Karpas-422 (cell line): ENCODE measurements at regions not wholly inside any gene's neighbourhood (a gene's known extent, or its start where the extent isn't known, plus 50 kb on each side); places are given as distances from the start of the nearest gene placed in this dataset.

ENCODE experiments used
- DNase-seq: peaks from one replicate; pipeline ENCODE4 v3.0.0-alpha.2; 2015
- H2AFZ ChIP-seq: fragments of 200-600 bp; sonication (generic); 2 replicates; pipeline ENCODE4 v1.6.1; 2014; ENCODE audit warnings: antibody characterized with exemption, low read length, mixed read lengths
- H3K27ac ChIP-seq: fragments of 200-600 bp; sonication (generic); 2 replicates; pipeline ENCODE4 v1.5.1; 2014; ENCODE audit warnings: mild to moderate bottlenecking, low read length, moderate library complexity
- H3K27me3 ChIP-seq: fragments of 200-600 bp; sonication (generic); 2 replicates; pipeline ENCODE4 v1.6.1; 2014; ENCODE audit warnings: low read length, mixed read lengths
- H3K36me3 ChIP-seq: fragments of 200-600 bp; sonication (generic); 2 replicates; pipeline ENCODE4 v1.6.1; 2014; ENCODE audit warnings: low read length, mixed read lengths; ENCODE audit not compliant: insufficient read depth
- H3K4me1 ChIP-seq: fragments of 200-600 bp; sonication (generic); 2 replicates; pipeline ENCODE4 v1.6.1; 2014; ENCODE audit warnings: mild to moderate bottlenecking, low read length, mixed read lengths
- H3K4me2 ChIP-seq: fragments of 200-600 bp; sonication (generic); 2 replicates; pipeline ENCODE4 v1.6.1; 2014; ENCODE audit warnings: low read length, low read depth, mild to moderate bottlenecking; ENCODE audit not compliant: poor library complexity, severe bottlenecking
- H3K4me3 ChIP-seq: fragments of 200-600 bp; sonication (generic); 2 replicates; pipeline ENCODE4 v1.5.1; 2014; ENCODE audit warnings: mild to moderate bottlenecking, antibody characterized with exemption, low read length, mixed read lengths
- H3K79me2 ChIP-seq: fragments of 200-600 bp; sonication (generic); 2 replicates; pipeline ENCODE4 v1.6.1; 2014; ENCODE audit warnings: mild to moderate bottlenecking, low read length, mixed read lengths
- H3K9ac ChIP-seq: fragments of 200-600 bp; sonication (generic); 2 replicates; pipeline ENCODE4 v1.6.0; 2014; ENCODE audit warnings: low read length
- H3K9me2 ChIP-seq: fragments of 200-600 bp; sonication (generic), shearing (Covaris generic); replicated peaks from 2 replicates; pipeline ENCODE4 v1.6.0; 2014; ENCODE audit warnings: mild to moderate bottlenecking, low read length, moderate library complexity; ENCODE audit not compliant: insufficient read depth
- H3K9me3 ChIP-seq: fragments of 300-700, 200-600 bp; sonication (generic); 2 replicates; pipeline ENCODE4 v1.6.1; 2014; ENCODE audit warnings: low read length, mixed read lengths
- H4K20me1 ChIP-seq: fragments of 200-600 bp; sonication (generic); 2 replicates; pipeline ENCODE4 v1.6.1; 2014; ENCODE audit warnings: mild to moderate bottlenecking, antibody characterized with exemption, low read length, low read depth; ENCODE audit not compliant: insufficient read depth

DNA sequence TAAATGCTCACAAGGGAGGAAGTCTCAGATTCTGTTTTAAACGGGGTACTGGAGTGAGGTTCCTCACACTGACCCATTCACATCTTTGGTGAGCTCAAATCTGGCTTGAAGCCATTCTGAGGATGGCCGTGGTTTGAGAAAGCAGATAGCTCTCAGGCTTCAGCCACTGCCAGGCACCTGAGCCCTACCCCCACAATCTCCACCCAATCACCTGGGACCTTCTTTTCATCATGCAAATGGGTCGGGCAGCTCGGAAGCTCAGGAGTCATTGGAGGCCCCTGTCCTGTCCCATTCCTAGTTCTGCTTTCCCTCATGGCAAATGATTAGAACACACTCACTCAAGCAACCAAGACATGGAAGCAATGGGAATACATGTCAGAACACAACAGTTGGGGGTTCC is 141.4 kb upstream of the ETS2 start:
- DNase-seq: no peak
- H3K9me3 ChIP-seq: no peaks in the 10 kb centered on the region
- H3K79me2 ChIP-seq: no peaks in the 10 kb centered on the region
- no peaks in the 10 kb centered on the region for H4K20me1 ChIP-seq
- H3K4me3 ChIP-seq: no peak overlapping the region
- H3K9me2 ChIP-seq: no peaks in the 10 kb centered on the region
- H3K4me1 ChIP-seq: no peaks in the 10 kb centered on the region
- H3K27ac ChIP-seq: no peak overlapping the region
- no peak overlapping the region for H2AFZ ChIP-seq
- no peak overlapping the region for H3K4me2 ChIP-seq
- no peaks in the 10 kb centered on the region for H3K27me3 ChIP-seq
- no peaks in the 10 kb centered on the region for H3K36me3 ChIP-seq
- H3K9ac ChIP-seq: no peak overlapping the region

DNA sequence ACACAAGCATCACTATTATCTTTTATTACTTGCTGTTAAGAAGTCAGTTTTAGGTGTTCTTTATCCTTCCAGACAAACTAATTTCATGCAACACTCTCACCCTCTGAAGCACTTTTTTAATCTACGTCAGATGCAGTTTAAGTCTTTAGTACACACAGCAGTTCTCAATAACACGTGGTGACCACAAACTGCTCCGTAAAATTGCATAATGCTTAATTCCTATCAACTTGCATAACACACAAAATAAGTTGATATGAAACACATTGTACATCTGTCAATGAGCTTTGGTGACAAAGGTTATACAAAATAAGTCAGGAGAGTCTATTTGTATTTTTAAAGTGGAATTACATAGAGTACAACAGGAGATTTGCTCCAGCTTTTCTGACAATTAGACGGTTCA is 140.9 kb upstream of the ETS2 start:
- no peak overlapping the region for H3K27ac ChIP-seq
- H3K4me1 ChIP-seq: no peaks in the 10 kb centered on the region
- H3K9ac ChIP-seq: no peak overlapping the region
- H2AFZ ChIP-seq: no peak overlapping the region
- no peak overlapping the region for H3K4me3 ChIP-seq
- no peaks in the 10 kb centered on the region for H4K20me1 ChIP-seq
- no peaks in the 10 kb centered on the region for H3K79me2 ChIP-seq
- H3K9me3 ChIP-seq: no peaks in the 10 kb centered on the region
- H3K9me2 ChIP-seq: no peaks in the 10 kb centered on the region
- H3K36me3 ChIP-seq: no peaks in the 10 kb centered on the region
- H3K4me2 ChIP-seq: no peak overlapping the region
- no peaks in the 10 kb centered on the region for H3K27me3 ChIP-seq
- DNase-seq: no peak

DNA sequence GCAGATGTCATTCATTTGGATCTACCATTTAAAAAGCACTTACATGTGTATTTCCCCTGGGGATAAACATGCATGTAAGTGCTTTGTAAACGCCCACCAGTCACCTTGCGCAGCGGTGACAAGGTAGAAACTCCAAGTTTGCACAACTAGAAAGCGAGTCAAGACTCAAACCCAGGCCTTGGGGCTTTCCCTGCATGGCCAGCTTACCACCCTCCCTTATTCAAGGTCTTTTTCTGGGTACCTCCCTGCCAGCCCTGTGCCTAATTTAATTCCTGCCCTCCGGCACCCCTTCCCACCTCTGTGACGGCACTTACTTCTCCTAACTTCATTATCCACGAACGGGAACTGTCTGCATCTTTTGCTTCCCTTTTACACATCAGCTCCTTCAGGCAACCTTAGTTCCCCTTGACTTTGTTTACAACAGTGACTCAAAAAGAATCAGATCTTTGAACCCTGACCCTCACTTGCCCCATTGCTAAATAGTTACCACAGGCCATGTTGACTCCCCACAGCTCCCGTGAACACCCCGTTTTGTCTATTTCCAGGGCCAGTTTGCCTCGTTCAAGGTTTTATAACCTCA is 138.3 kb upstream of the ETS2 start:
- Histone ChIP-seq H3K4me1 (no peaks in the 10 kb centered on the region), H3K4me2 (no peak overlapping the region), H3K27me3 (no peaks in the 10 kb centered on the region), H3K9ac (no peak overlapping the region), H3K4me3 (no peak overlapping the region), H3K79me2 (no peaks in the 10 kb centered on the region), H2AFZ (no peak overlapping the region), H3K27ac (no peak overlapping the region), H3K36me3 (no peaks in the 10 kb centered on the region), H3K9me2 (no peaks in the 10 kb centered on the region), H3K9me3 (no peaks in the 10 kb centered on the region), H4K20me1 (no peaks in the 10 kb centered on the region)
- no peak for DNase-seq

DNA sequence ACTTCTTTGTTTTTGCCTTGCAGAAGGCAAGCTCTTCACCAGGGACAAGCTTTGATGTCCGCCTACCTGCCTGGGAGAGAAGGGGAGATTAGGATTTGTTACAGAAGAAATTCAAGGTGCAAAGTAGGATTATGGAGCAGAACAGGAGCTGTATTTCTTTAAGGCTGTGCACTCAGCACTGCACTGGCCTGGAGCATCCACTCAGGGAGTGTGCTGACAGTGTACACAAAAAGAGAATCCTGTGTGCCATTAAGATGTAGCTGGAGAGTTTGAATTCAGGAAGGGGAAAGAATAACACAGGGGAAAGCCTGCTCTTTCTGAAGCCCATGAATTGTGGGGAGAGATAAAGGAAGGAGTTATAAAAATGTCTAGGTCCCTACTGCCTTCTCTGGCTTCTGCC is 137.7 kb upstream of the ETS2 start:
- Histone ChIP-seq H3K9me2 (no peaks in the 10 kb centered on the region), H3K9me3 (no peaks in the 10 kb centered on the region), H3K27me3 (no peaks in the 10 kb centered on the region), H3K27ac (no peak overlapping the region), H3K36me3 (no peaks in the 10 kb centered on the region), H3K9ac (no peak overlapping the region), H3K4me3 (no peak overlapping the region), H4K20me1 (no peaks in the 10 kb centered on the region), H3K79me2 (no peaks in the 10 kb centered on the region), H2AFZ (no peak overlapping the region), H3K4me1 (no peaks in the 10 kb centered on the region), H3K4me2 (no peak overlapping the region)
- no peak for DNase-seq

DNA sequence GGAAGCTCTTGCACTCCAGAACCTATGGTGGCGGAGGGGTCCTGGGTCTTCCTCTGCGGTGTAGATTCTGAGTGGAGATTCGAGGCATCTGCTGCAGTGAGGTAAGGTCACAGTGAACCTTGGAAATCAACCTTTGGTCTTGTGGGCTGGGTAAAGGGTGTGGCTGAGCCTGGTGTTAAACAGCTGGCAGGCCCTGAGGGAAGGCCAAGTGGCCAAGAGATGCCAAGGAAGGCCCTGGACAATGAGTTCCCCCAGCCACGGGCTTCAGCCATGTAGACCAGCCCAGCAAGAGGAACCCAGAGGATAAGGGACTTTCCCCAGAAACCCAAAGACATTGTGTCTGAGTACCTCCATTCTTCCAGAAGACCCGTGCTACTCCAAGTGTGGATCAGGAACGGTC is 137.2 kb upstream of the ETS2 start:
- no peaks in the 10 kb centered on the region for H4K20me1 ChIP-seq
- H3K9me2 ChIP-seq: no peaks in the 10 kb centered on the region
- H3K9me3 ChIP-seq: no peaks in the 10 kb centered on the region
- DNase-seq: no peak
- no peaks in the 10 kb centered on the region for H3K27me3 ChIP-seq
- no peaks in the 10 kb centered on the region for H3K79me2 ChIP-seq
- no peak overlapping the region for H3K27ac ChIP-seq
- no peaks in the 10 kb centered on the region for H3K36me3 ChIP-seq
- H2AFZ ChIP-seq: no peak overlapping the region
- no peaks in the 10 kb centered on the region for H3K4me1 ChIP-seq
- H3K9ac ChIP-seq: no peak overlapping the region
- H3K4me3 ChIP-seq: no peak overlapping the region
- H3K4me2 ChIP-seq: no peak overlapping the region

DNA sequence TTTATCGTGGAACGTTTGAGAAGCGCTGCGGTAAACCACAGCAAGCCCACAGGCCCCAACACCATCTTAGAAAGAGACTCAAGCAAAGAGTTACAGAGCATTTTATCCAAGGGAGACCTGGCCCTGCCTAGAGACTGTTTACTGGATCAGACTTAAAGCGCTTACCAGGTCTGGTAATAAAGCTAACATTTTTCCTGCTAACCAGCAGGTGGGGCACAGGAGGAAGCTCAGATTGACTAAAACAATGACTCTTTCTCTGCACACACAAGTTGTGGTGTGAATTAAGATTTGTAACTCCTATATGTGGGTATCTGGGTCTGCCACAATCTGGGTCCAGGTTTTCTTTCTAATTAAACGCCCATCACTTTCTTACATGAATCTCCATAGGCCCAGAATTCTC is 136.5 kb upstream of the ETS2 start:
- H3K79me2 ChIP-seq: no peaks in the 10 kb centered on the region
- no peaks in the 10 kb centered on the region for H3K27me3 ChIP-seq
- H3K9ac ChIP-seq: no peak overlapping the region
- no peaks in the 10 kb centered on the region for H3K4me1 ChIP-seq
- no peaks in the 10 kb centered on the region for H3K9me2 ChIP-seq
- peak; percentile 69 for DNase-seq
- H3K4me3 ChIP-seq: no peak overlapping the region
- no peaks in the 10 kb centered on the region for H3K36me3 ChIP-seq
- H3K9me3 ChIP-seq: no peaks in the 10 kb centered on the region
- H3K27ac ChIP-seq: no peak overlapping the region
- no peak overlapping the region for H3K4me2 ChIP-seq
- no peaks in the 10 kb centered on the region for H4K20me1 ChIP-seq
- no peak overlapping the region for H2AFZ ChIP-seq

DNA sequence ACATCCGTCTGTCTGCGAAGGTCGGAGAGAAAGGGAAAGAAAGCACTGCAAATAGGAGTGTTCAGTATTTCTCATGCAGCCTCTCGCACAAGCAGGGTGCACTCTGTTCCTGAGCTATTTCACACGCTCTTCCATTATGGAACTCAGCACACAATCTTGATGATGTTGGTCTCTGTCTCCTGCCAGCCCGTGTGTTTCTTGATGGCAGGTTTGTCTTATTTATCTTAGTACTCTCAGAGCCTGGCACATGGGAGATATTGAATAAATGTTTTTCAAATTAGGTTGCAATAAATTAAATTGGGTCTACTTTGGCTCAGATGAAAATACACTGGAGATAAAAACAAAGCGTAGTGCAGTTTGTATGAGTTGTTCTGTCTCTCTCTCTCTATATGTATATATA is 134.9 kb upstream of the ETS2 start:
- no peaks in the 10 kb centered on the region for H3K79me2 ChIP-seq
- H3K9ac ChIP-seq: no peak overlapping the region
- H3K4me1 ChIP-seq: no peaks in the 10 kb centered on the region
- H3K4me3 ChIP-seq: no peak overlapping the region
- H3K36me3 ChIP-seq: no peaks in the 10 kb centered on the region
- H2AFZ ChIP-seq: no peak overlapping the region
- H3K4me2 ChIP-seq: no peak overlapping the region
- no peaks in the 10 kb centered on the region for H3K27me3 ChIP-seq
- no peak overlapping the region for H3K27ac ChIP-seq
- H3K9me2 ChIP-seq: no peaks in the 10 kb centered on the region
- DNase-seq: no peak
- H3K9me3 ChIP-seq: no peaks in the 10 kb centered on the region
- no peaks in the 10 kb centered on the region for H4K20me1 ChIP-seq

DNA sequence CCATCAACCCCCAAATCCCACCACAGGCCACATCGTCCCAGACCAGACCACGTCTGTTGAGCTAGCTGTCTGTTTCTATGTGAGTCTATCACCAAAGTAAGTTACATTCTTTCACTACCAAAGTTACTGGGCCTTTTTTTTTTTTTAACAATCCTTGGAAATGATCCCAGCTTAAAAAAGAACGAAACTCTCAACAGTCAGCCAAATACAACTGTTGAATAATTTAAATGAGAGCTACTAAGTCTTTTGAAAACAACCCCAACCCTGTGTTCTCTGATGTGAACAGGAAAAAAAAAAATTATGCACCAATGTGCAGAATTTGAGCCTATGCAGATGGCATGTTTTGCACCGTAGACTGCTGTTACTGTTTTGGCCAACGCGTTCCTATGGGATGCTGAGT is 134.0 kb upstream of the ETS2 start:
- no peaks in the 10 kb centered on the region for H3K27me3 ChIP-seq
- no peaks in the 10 kb centered on the region for H3K79me2 ChIP-seq
- no peaks in the 10 kb centered on the region for H3K9me3 ChIP-seq

More for the DNA sequence above, 134.0 kb upstream of the ETS2 start:
- Histone ChIP-seq H3K27ac (no peak overlapping the region), H3K4me3 (no peak overlapping the region), H3K36me3 (no peaks in the 10 kb centered on the region), H3K9ac (no peak overlapping the region), H3K9me2 (no peaks in the 10 kb centered on the region), H3K4me2 (no peak overlapping the region), H3K4me1 (no peaks in the 10 kb centered on the region), H2AFZ (no peak overlapping the region), H4K20me1 (no peaks in the 10 kb centered on the region)
- no peak for DNase-seq
